GM12892 (cell line): ENCODE measurements at regions not wholly inside any gene's neighbourhood (a gene's known extent, or its start where the extent isn't known, plus 50 kb on each side); places are given as distances from the start of the nearest gene placed in this dataset.

Experiments
- POLR2A ChIP-seq: IDR thresholded peaks from 2 replicates; pipeline ENCODE4 v1.6.1; 2011; ENCODE audit warnings: low read depth, low read length, control low read depth
- POLR2AphosphoS5 ChIP-seq: IDR thresholded peaks from 2 replicates; pipeline ENCODE4 v1.6.1; 2011; ENCODE audit warnings: low read depth, low read length, control low read depth

DNA sequence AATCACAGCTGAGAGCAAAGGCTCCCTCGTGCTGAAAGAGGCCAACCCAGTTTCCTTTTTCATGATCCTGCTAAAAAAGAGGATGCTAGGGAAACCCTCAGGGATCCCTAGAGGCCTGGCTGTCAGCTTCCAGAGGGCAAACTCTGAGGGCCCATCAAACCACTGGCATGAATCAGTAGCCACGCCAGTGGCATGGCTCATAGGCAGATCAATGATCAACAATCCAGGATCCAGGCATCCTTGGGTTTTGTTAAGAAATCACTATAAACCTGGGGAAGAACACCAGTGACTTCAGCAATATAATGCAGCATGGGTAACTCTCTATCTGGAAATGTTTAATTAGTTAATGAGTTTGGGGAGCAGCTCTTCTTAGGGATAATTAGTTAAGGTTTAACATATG lies 286.5 kb downstream of the C1D start:
- no peak for TF ChIP-seq POLR2AphosphoS5
- no peak for TF ChIP-seq POLR2A
